H54 (cell line): ENCODE measurements at regions not wholly inside any gene's neighbourhood (a gene's known extent, or its start where the extent isn't known, plus 50 kb on each side); places are given as distances from the start of the nearest gene placed in this dataset.

Source experiments
- DNase-seq: peaks from one replicate; pipeline ENCODE4 v3.0.0; 2011; ENCODE audit warnings: low spot score, mixed read lengths; ENCODE audit not compliant: insufficient read length
- FAIRE-seq: peaks from 3 replicates; lab custom pipeline; 2011; peaks lifted over from hg19 to GRCh38; lab: Jason Lieb, UNC
- POLR2A ChIP-seq: IDR thresholded peaks from 2 replicates; pipeline ENCODE4 v1.6.1; 2011; ENCODE audit warnings: low read depth, mild to moderate bottlenecking, low read length

GRCh38 chr5:40291338-40291737, 388.4 kb upstream of the PTGER4 start:
- DNase-seq = no peak
- FAIRE-seq = peak; percentile 50
- TF ChIP-seq POLR2A = no peak

- no peak for DNase-seq
- TF ChIP-seq POLR2A = no peak
- no peak for FAIRE-seq
Measured at GRCh38 chr5:40288800-40289485, 390.8 kb upstream of the PTGER4 start.

GRCh38 chr5:40284863-40285262, 394.9 kb upstream of the PTGER4 start:
- FAIRE-seq (no peak), DNase-seq (no peak)
- TF ChIP-seq POLR2A = no peak

GRCh38 chr5:40278881-40279280, 400.8 kb upstream of the PTGER4 start:
- no peak for TF ChIP-seq POLR2A
- peak; percentile 6 for FAIRE-seq
- no peak for DNase-seq

GRCh38 chr5:40277161-40277906, 402.4 kb upstream of the PTGER4 start:
- peak; percentile 66 for FAIRE-seq
- TF ChIP-seq POLR2A = no peak
- DNase-seq = no peak

GRCh38 chr5:40276426-40277102, 403.2 kb upstream of the PTGER4 start:
- DNase-seq = no peak
- TF ChIP-seq POLR2A = no peak
- peak; percentile 58 for FAIRE-seq

GRCh38 chr5:40274568-40274967, 405.1 kb upstream of the PTGER4 start:
- TF ChIP-seq POLR2A = no peak
- DNase-seq (no peak), FAIRE-seq (no peak)

- FAIRE-seq = peak; percentile 83
Measured at GRCh38 chr5:40273936-40274335, 405.8 kb upstream of the PTGER4 start.

GRCh38 chr5:40271476-40271875, 408.2 kb upstream of the PTGER4 start:
- TF ChIP-seq POLR2A = no peak
- FAIRE-seq (peak; percentile 60), DNase-seq (no peak)

More at GRCh38 chr5:40273936-40274335, 405.8 kb upstream of the PTGER4 start:
- TF ChIP-seq POLR2A = no peak
- no peak for DNase-seq

- FAIRE-seq (peak; percentile 38), DNase-seq (no peak)
- TF ChIP-seq POLR2A = no peak
Measured at GRCh38 chr5:40270274-40270845, 409.4 kb upstream of the PTGER4 start.

GRCh38 chr5:40268088-40268487, 411.6 kb upstream of the PTGER4 start:
- no peak for DNase-seq
- FAIRE-seq = no peak
- TF ChIP-seq POLR2A = no peak

- no peak for FAIRE-seq
- no peak for TF ChIP-seq POLR2A
- DNase-seq = no peak
Measured at GRCh38 chr5:40266952-40267351, 412.8 kb upstream of the PTGER4 start.

- TF ChIP-seq POLR2A = no peak
- DNase-seq = no peak
- FAIRE-seq = no peak
Measured at GRCh38 chr5:40261984-40262383, 417.7 kb upstream of the PTGER4 start.

GRCh38 chr5:40260361-40260760, 419.4 kb upstream of the PTGER4 start:
- no peak for TF ChIP-seq POLR2A
- FAIRE-seq (peak; percentile 27), DNase-seq (no peak)

GRCh38 chr5:40258222-40258621, 421.5 kb upstream of the PTGER4 start:
- no peak for TF ChIP-seq POLR2A
- peak; percentile 70 for FAIRE-seq
- no peak for DNase-seq
